H1 (cell line): ENCODE measurements at regions not wholly inside any gene's neighbourhood (a gene's known extent, or its start where the extent isn't known, plus 50 kb on each side); places are given as distances from the start of the nearest gene placed in this dataset.

Source experiments
- CTCF ChIA-PET: fragments of 300-600 bp; sonication (Branson Sonifier 250); formaldehyde crosslinking; loops from one replicate; lab custom pipeline; 2021; ENCODE audit not compliant: partially characterized antibody; lab: Charles Lee
- POLR2A ChIA-PET: fragments of 300-600 bp; sonication (Branson Sonifier 250); formaldehyde crosslinking; loops from one replicate; lab custom pipeline; 2021; ENCODE audit warnings: inconsistent platforms; ENCODE audit not compliant: partially characterized antibody; lab: Charles Lee
- DNase-seq, 2 experiments: peaks; one replicate each; pipeline versions ENCODE4 v3.0.0 to v3.0.0-alpha.2; 2010 to 2022; ENCODE audit warnings: low spot score in 2 of 2, low read depth in 1 of 2, mixed read lengths in 1 of 2
- FAIRE-seq: peaks from 2 replicates; lab custom pipeline; 2011; peaks lifted over from hg19 to GRCh38; lab: Jason Lieb, UNC
- H2AFZ ChIP-seq: 2 replicates; pipeline ENCODE4 v1.8.1; 2012; ENCODE audit warnings: low read length, inconsistent platforms
- H2AK5ac ChIP-seq: 2 replicates; pipeline ENCODE4 v1.6.1; 2013; ENCODE audit warnings: low read depth, low read length
- H2BK120ac ChIP-seq: replicated peaks from 2 replicates; pipeline ENCODE3; 2013; ENCODE audit warnings: low read depth, low read length, inconsistent platforms
- H2BK12ac ChIP-seq: 2 replicates; pipeline ENCODE4 v1.6.1; 2013; ENCODE audit warnings: low read depth, low read length
- H2BK15ac ChIP-seq: 2 replicates; pipeline ENCODE4 v1.6.1; 2013; ENCODE audit warnings: low read length
- H2BK20ac ChIP-seq: 2 replicates; pipeline ENCODE4 v1.6.1; 2013; ENCODE audit warnings: low read length
- H2BK5ac ChIP-seq: 2 replicates; pipeline ENCODE4 v1.6.1; 2013; ENCODE audit warnings: low read depth, low read length
- H3K14ac ChIP-seq: 2 replicates; pipeline ENCODE4 v1.6.1; 2013; ENCODE audit warnings: inconsistent platforms; ENCODE audit not compliant: insufficient read length
- H3K18ac ChIP-seq: 2 replicates; pipeline ENCODE4 v1.6.1; 2013; ENCODE audit warnings: low read length; ENCODE audit errors: extremely low read depth
- H3K23ac ChIP-seq: 2 replicates; pipeline ENCODE4 v1.6.1; 2013; ENCODE audit warnings: inconsistent platforms; ENCODE audit not compliant: insufficient read length
- H3K23me2 ChIP-seq: 2 replicates; pipeline ENCODE4 v1.6.1; 2013; ENCODE audit warnings: low read depth, low read length
- H3K27ac ChIP-seq: 2 replicates; pipeline ENCODE4 v1.6.1; 2011; ENCODE audit warnings: low read depth, low read length, inconsistent platforms
- H3K27me3 ChIP-seq, 4 experiments: replicated peaks in 1 of 4; 1 replicate in 1 of 4; 2 replicates in 3 of 4; pipeline versions ENCODE4 v1.6.1 to v1.8.1; 2011 to 2013; ENCODE audit warnings: low read length in 3 of 4, mild to moderate bottlenecking in 3 of 4, inconsistent platforms in 2 of 4, mixed read lengths in 2 of 4, moderate library complexity in 1 of 4; ENCODE audit not compliant: control insufficient read depth in 3 of 4, insufficient read depth in 3 of 4; ENCODE audit errors: extremely low read depth in 1 of 4
- H3K36me3 ChIP-seq, 4 experiments: 2 replicates each; pipeline versions ENCODE4 v1.6.1 to v1.8.1; 2011 to 2013; ENCODE audit warnings: mild to moderate bottlenecking in 4 of 4, low read length in 3 of 4, moderate library complexity in 2 of 4, control low read depth in 1 of 4, inconsistent platforms in 1 of 4; ENCODE audit not compliant: insufficient read depth in 4 of 4, control insufficient read depth in 2 of 4
- H3K4ac ChIP-seq: replicated peaks from 2 replicates; pipeline ENCODE3; 2013; ENCODE audit warnings: low read length, low read depth, mixed read lengths, inconsistent platforms; ENCODE audit not compliant: insufficient read length
- H3K4me1 ChIP-seq, 4 experiments: replicated peaks in 1 of 4; 1 replicate in 1 of 4; 2 replicates in 3 of 4; pipeline versions ENCODE4 v1.6.1 to v1.8.1; 2011 to 2013; ENCODE audit warnings: low read length in 3 of 4, inconsistent platforms in 2 of 4, mixed read lengths in 1 of 4; ENCODE audit not compliant: insufficient read depth in 4 of 4, control insufficient read depth in 3 of 4
- H3K4me2 ChIP-seq, 2 experiments: 2 replicates each; pipeline versions ENCODE4 v1.6.1 to v1.8.1; 2011 to 2013; ENCODE audit warnings: low read depth in 2 of 2, low read length in 2 of 2, control low read depth in 1 of 2, inconsistent platforms in 1 of 2, mild to moderate bottlenecking in 1 of 2; ENCODE audit not compliant: insufficient read depth in 1 of 2
- H3K4me3 ChIP-seq, 4 experiments: fragments of 200-600, 300-600 bp in 1 of 4; sonication (generic), shearing (Covaris generic), sonication (Bioruptor Twin) in 1 of 4; 2 replicates each; pipeline versions ENCODE4 v1.5.1 to v1.8.1; 2011 to 2016; ENCODE audit warnings: low read length in 4 of 4, low read depth in 3 of 4, control low read depth in 2 of 4, inconsistent platforms in 2 of 4, mild to moderate bottlenecking in 2 of 4, mixed read lengths in 1 of 4, moderate library complexity in 1 of 4; ENCODE audit not compliant: insufficient read depth in 2 of 4; ENCODE audit errors: extremely low read depth in 1 of 4
- H3K56ac ChIP-seq: replicated peaks from 2 replicates; pipeline ENCODE3; 2013; ENCODE audit warnings: low read depth, mild to moderate bottlenecking, mixed read lengths, low read length, inconsistent platforms; ENCODE audit not compliant: insufficient read length
- H3K79me1 ChIP-seq: 2 replicates; pipeline ENCODE4 v1.6.1; 2013; ENCODE audit warnings: low read depth, low read length, control low read depth
- H3K79me2 ChIP-seq, 2 experiments: 2 replicates each; pipeline versions ENCODE4 v1.6.1 to v1.8.1; 2012 to 2013; ENCODE audit warnings: low read length in 2 of 2, mild to moderate bottlenecking in 2 of 2, inconsistent platforms in 1 of 2; ENCODE audit not compliant: insufficient read depth in 2 of 2, control insufficient read depth in 1 of 2
- H3K9ac ChIP-seq, 4 experiments: replicated peaks in 1 of 4; 1 replicate in 1 of 4; 2 replicates in 3 of 4; pipeline versions ENCODE4 v1.6.1 to v1.8.1; 2011 to 2013; ENCODE audit warnings: low read depth in 3 of 4, low read length in 3 of 4, control low read depth in 2 of 4, mild to moderate bottlenecking in 2 of 4, moderate library complexity in 2 of 4, inconsistent platforms in 1 of 4; ENCODE audit errors: extremely low read depth in 1 of 4
- H3K9me3 ChIP-seq, 2 experiments: 2 replicates each; pipeline versions ENCODE4 v1.6.1 to v1.8.1; 2012 to 2013; ENCODE audit warnings: mild to moderate bottlenecking in 2 of 2, moderate library complexity in 2 of 2, control low read depth in 1 of 2, inconsistent platforms in 1 of 2, low read depth in 1 of 2, low read length in 1 of 2, mixed read lengths in 1 of 2; ENCODE audit not compliant: insufficient read depth in 2 of 2
- H4K20me1 ChIP-seq, 2 experiments: replicated peaks in 1 of 2; 2 replicates each; pipeline versions ENCODE3 to v1.8.1; 2011 to 2013; ENCODE audit warnings: inconsistent platforms in 2 of 2, low read length in 2 of 2, mild to moderate bottlenecking in 1 of 2; ENCODE audit not compliant: insufficient read depth in 2 of 2, control insufficient read depth in 1 of 2
- H4K5ac ChIP-seq: 2 replicates; pipeline ENCODE4 v1.6.1; 2013; ENCODE audit warnings: low read length, low read depth, mixed read lengths, inconsistent platforms; ENCODE audit not compliant: insufficient read length
- H4K8ac ChIP-seq: 2 replicates; pipeline ENCODE4 v1.8.0; 2013; ENCODE audit warnings: mild to moderate bottlenecking, moderate library complexity, low read length, inconsistent platforms; ENCODE audit not compliant: insufficient read depth; ENCODE audit errors: extremely low read depth
- H4K91ac ChIP-seq: replicated peaks from 2 replicates; pipeline ENCODE3; 2013; ENCODE audit warnings: low read length, mixed read lengths, inconsistent platforms; ENCODE audit not compliant: insufficient read length
- MAFK ChIP-seq: IDR thresholded peaks from 2 replicates; pipeline ENCODE4 v1.6.1; 2012; ENCODE audit warnings: low read depth, mild to moderate bottlenecking, improper control_type of control experiment, low read length
- SIRT6 ChIP-seq: IDR thresholded peaks from one replicate; pipeline ENCODE4 v1.7.1; 2012; ENCODE audit warnings: low read length, inconsistent platforms
- SP2 ChIP-seq: IDR thresholded peaks from 2 replicates; pipeline ENCODE4 v1.6.1; 2012; ENCODE audit warnings: mild to moderate bottlenecking, low read length, inconsistent platforms
- SRF ChIP-seq: IDR thresholded peaks from 2 replicates; pipeline ENCODE4 v1.6.1; 2011; ENCODE audit warnings: mild to moderate bottlenecking, low read depth, low read length, moderate library complexity
- TAF1 ChIP-seq: IDR thresholded peaks from 2 replicates; pipeline ENCODE4 v1.6.1; 2011; ENCODE audit warnings: mild to moderate bottlenecking, low read depth, low read length
- WGBS, 2 experiments: shearing (Covaris generic) in 1 of 2; methylation state at CpG; one replicate each; pipeline versions ENCODE4 v1.1.6 to v1.1.7; 2013 to 2015; ENCODE audit warnings: low lambda C conversion rate in 2 of 2, mixed read lengths in 2 of 2, inconsistent platforms in 1 of 2, low coverage in 1 of 2, missing lambda C conversion rate in 1 of 2; ENCODE audit not compliant: insufficient replicate concordance in 2 of 2, insufficient coverage in 1 of 2, insufficient read length in 1 of 2; ENCODE audit errors: extremely low coverage in 1 of 2, missing lambda C conversion rate in 1 of 2; 5-methylcytosine and 5-hydroxymethylcytosine counted together

- no peak overlapping the region for H4K91ac ChIP-seq
- H4K8ac ChIP-seq, result no peak overlapping the region
- no peaks in the 10 kb centered on the region for H3K4me1 ChIP-seq
- H3K27me3 ChIP-seq, result no peaks in the 10 kb centered on the region
- H3K9me3 ChIP-seq, result no peaks in the 10 kb centered on the region
- CTCF ChIA-PET, result interaction anchor here (1.3 to 3.4 kb wide), 3 partner anchors 17 to 245 kb away, joined by 3 to 14 read pairs (median 3); no protein-coding TSS in a partner anchor
- H3K18ac ChIP-seq, result no peak overlapping the region
- H2BK15ac ChIP-seq, result no peak overlapping the region
- POLR2A ChIA-PET, result no interaction called here
- no peaks in the 10 kb centered on the region for H3K79me1 ChIP-seq
- no peak overlapping the region for H2BK20ac ChIP-seq
- H2AFZ ChIP-seq, result 0 out of 2 replicates have a peak overlapping the region, but pooled peaks have one; percentile 37
- DNase-seq (no peak), FAIRE-seq (no peak)
- no peak overlapping the region for H3K27ac ChIP-seq
- H3K23me2 ChIP-seq, result no peaks in the 10 kb centered on the region; the same call in 1 of the 2 replicates
- H3K4me2 ChIP-seq, result no peak overlapping the region
- no peak overlapping the region for H4K5ac ChIP-seq
- no peak overlapping the region for H3K4me3 ChIP-seq
- no peak overlapping the region for H3K23ac ChIP-seq
- H3K14ac ChIP-seq, result no peak overlapping the region
- no peak overlapping the region for H2AK5ac ChIP-seq
- H2BK12ac ChIP-seq, result no peak overlapping the region
- H3K56ac ChIP-seq, result no peak overlapping the region
- H3K79me2 ChIP-seq, result no peaks in the 10 kb centered on the region
- H2BK120ac ChIP-seq, result no peak overlapping the region
- no peak overlapping the region for H3K9ac ChIP-seq
- no peaks in the 10 kb centered on the region for H3K36me3 ChIP-seq
- no peaks in the 10 kb centered on the region for H4K20me1 ChIP-seq
- WGBS, 2 experiments, result 81% methylated on average over 10 of the region's 10 CpGs; no CpG with 5 or more reads in 1 of the 2 experiments
- no peak overlapping the region for H2BK5ac ChIP-seq
- H3K4ac ChIP-seq, result no peak overlapping the region
- no peak for TF ChIP-seq MAFK
- TF ChIP-seq SRF, result no peak
- no peak for TF ChIP-seq SP2
- no peak for TF ChIP-seq TAF1
- no peak for TF ChIP-seq SIRT6
These were observed 119.5 kb upstream of the SHISA6 start for GRCh38 chr17:11121341-11121985.
